ENCODE measurements at regions not wholly inside any gene's neighbourhood (a gene's known extent, or its start where the extent isn't known, plus 50 kb on each side); places are given as distances from the start of the nearest gene placed in this dataset.

GRCh38 chr6:105497549-105497948, 94.7 kb upstream of the PREP start:
- no peak for DNase-seq (ENCODE audit: low spot score)

GRCh38 chr6:105495515-105495914, 92.6 kb upstream of the PREP start:
- no peak for DNase-seq (ENCODE audit: low spot score)

GRCh38 chr6:105494688-105495087, 91.8 kb upstream of the PREP start:
- DNase-seq (ENCODE audit: low spot score): no peak

GRCh38 chr6:105493736-105494135, 90.9 kb upstream of the PREP start:
- no peak for DNase-seq (ENCODE audit: low spot score)

GRCh38 chr6:105492706-105493673, 90.1 kb upstream of the PREP start:
- DNase-seq (ENCODE audit: low spot score): no peak

- no peak for DNase-seq (ENCODE audit: low spot score)
These were observed 86.3 kb upstream of the PREP start for GRCh38 chr6:105489216-105489530.

GRCh38 chr6:105488516-105489215, 85.8 kb upstream of the PREP start:
- no peak for DNase-seq (ENCODE audit: low spot score)

GRCh38 chr6:105487040-105487790, 84.3 kb upstream of the PREP start:
- DNase-seq (ENCODE audit: low spot score): no peak

GRCh38 chr6:105485456-105485855, 82.6 kb upstream of the PREP start:
- no peak for DNase-seq (ENCODE audit: low spot score)

GRCh38 chr6:105484238-105485161, 81.6 kb upstream of the PREP start:
- DNase-seq (ENCODE audit: low spot score): peak; percentile 54

- no peak for DNase-seq (ENCODE audit: low spot score)
These were observed 80.6 kb upstream of the PREP start for GRCh38 chr6:105483492-105483891.

GRCh38 chr6:105482921-105483320, 80.0 kb upstream of the PREP start:
- no peak for DNase-seq (ENCODE audit: low spot score)

- DNase-seq (ENCODE audit: low spot score): no peak
These were observed 79.5 kb upstream of the PREP start for GRCh38 chr6:105482227-105482844.

GRCh38 chr6:105476978-105477377, 74.1 kb upstream of the PREP start:
- DNase-seq (ENCODE audit: low spot score): no peak

GRCh38 chr6:105474234-105474633, 71.4 kb upstream of the PREP start:
- DNase-seq (ENCODE audit: low spot score): no peak

GRCh38 chr6:105469946-105470345, 67.1 kb upstream of the PREP start:
- DNase-seq (ENCODE audit: low spot score): no peak

- DNase-seq (ENCODE audit: low spot score): no peak
These were observed 66.0 kb upstream of the PREP start for GRCh38 chr6:105468850-105469249.

GRCh38 chr6:105460860-105461259, 58.0 kb upstream of the PREP start:
- no peak for DNase-seq (ENCODE audit: low spot score)

GRCh38 chr6:105459864-105460263, 57.0 kb upstream of the PREP start:
- no peak for DNase-seq (ENCODE audit: low spot score)

GRCh38 chr6:105459049-105459448, 56.2 kb upstream of the PREP start:
- DNase-seq (ENCODE audit: low spot score): no peak

GRCh38 chr6:105458551-105458950, 55.7 kb upstream of the PREP start:
- DNase-seq (ENCODE audit: low spot score): no peak
